Heart left ventricle (tissue), 13 donors: ENCODE measurements at regions not wholly inside any gene's neighbourhood (a gene's known extent, or its start where the extent isn't known, plus 50 kb on each side); places are given as distances from the start of the nearest gene placed in this dataset.

Source experiments
- CTCF ChIP-seq, 12 donors: fragments of 200-600 bp; sonication (generic) in 4 of 12; IDR thresholded peaks; one replicate each; pipeline versions ENCODE4 v1.5.0 to v1.8.0; 2018 to 2022; ENCODE audit warnings: antibody characterized with exemption in 12 of 12, mild to moderate bottlenecking in 5 of 12
- POLR2A ChIP-seq, 2 donors: fragments of 450-650 bp; IDR thresholded peaks; one replicate each; pipeline ENCODE4 v1.6.1; 2017; ENCODE audit warnings: antibody characterized with exemption in 2 of 2, mild to moderate bottlenecking in 2 of 2, moderate library complexity in 2 of 2
- donor health status: ischemic (EF 13 %, LVEDD 7.1; RV severe dilation, severe dysfunction).
- donor health status: DM: no; HTN: yes; CAD: no.
- donor health status: DM: no; HTN: no; CAD: no.
- donor health status: ischemic (EF 25% LVEDD 6.9; RV normal size, moderate dysfunction).
- donor health status: ischemic (EF 25% LVEDD 5.7; RV mildly dilated, moderate dysfunction).
- donor health status: ischemic (EF 35%, LVEDD 5.7; RV mildly dilated, moderate dysfunction).
- donor health status: nonischemic (EF 11% LVEDD 7.7; RV severe dilation, severe dysfunction).
- donor health status: DM: yes; HTN: yes; CAD: no.
- donor health status: PGD.
- donor health status: ischemic (EF 29% LVEDD 5.4; RV normal size, mild dysfunction).
- donor health status: nonischemic (EF 23%, LVEDD 6.1; RV moderate dilation, normal function).

DNA sequence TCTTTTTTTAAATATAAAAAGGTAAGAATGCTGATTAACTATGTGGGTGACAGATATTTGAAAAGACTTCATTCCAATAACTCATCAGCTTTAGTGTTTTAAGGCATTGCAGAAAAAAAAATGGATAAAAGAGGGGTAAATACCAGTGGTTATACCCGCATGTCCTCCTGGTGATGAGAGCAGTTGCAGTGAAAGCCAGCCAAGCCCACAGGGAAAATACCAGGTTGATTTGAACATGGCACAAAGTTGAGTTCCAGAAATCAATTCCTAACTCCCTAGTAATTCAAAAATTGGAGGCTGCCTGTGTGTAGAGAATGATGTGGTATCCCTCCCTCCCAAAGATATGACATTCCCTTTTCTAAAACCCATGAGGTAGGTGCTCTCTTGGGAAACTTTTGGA lies 453.2 kb upstream of the SOX9 start:
- TF ChIP-seq CTCF (IDR thresholded peaks at IDR 0.05) (no peak), POLR2A (IDR thresholded peaks at IDR 0.05) (no peak)
